NCI-H128 (cell line): ENCODE measurements at regions not wholly inside any gene's neighbourhood (a gene's known extent, or its start where the extent isn't known, plus 50 kb on each side); places are given as distances from the start of the nearest gene placed in this dataset.

Experiments used
- DNase-seq: peaks from one replicate; lab custom pipeline; 2025; ENCODE audit not compliant: unreplicated experiment; lab: John Stamatoyannopoulos, UW

GRCh38 chr18:73797419-73797818 is 350.2 kb downstream of the FBXO15 start:
- no peak for DNase-seq

GRCh38 chr18:73793386-73793785 is 354.2 kb downstream of the FBXO15 start:
- no peak for DNase-seq

- DNase-seq: no peak
Measured at GRCh38 chr18:73791081-73791480, 356.6 kb downstream of the FBXO15 start.

DNA sequence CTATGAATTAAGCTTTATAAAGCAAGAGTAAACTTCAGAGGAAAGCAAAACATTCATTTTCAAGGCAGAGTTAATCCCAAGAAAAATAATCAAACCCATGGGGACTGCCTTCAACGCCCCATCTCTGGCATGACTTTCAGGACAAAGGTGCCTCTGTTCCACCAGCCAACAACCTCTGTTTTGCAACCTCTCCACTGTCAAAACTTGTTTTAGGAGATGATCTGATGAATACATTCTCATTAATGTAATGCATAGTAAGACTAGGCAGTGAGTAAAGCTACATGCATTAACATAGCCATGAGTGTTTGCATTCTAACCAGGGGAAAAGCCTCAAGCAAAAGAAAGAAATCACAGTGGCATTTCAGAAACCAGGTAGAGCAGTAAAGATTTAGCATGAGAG is 357.0 kb downstream of the FBXO15 start:
- DNase-seq: no peak

- no peak for DNase-seq
Measured at GRCh38 chr18:73787316-73787715, 360.3 kb downstream of the FBXO15 start.

DNA sequence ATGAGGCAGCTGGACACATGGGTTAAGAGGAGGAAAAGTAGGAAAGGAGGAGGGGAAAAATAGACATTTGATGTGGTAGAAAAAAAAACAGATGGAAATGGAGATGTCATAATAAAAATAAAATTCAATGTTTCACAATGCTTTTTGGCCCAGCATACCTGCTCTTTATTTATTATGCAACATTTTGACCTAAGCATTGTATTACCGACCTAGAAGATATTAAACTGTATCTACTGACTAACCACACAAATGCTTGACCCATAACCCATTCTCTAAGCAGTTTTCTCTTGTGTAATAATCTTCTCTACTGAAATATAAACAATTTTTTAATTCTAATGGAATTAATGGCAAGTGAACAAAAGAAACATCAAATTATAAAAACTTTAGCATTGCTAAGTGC is 362.3 kb downstream of the FBXO15 start:
- DNase-seq: no peak

DNA sequence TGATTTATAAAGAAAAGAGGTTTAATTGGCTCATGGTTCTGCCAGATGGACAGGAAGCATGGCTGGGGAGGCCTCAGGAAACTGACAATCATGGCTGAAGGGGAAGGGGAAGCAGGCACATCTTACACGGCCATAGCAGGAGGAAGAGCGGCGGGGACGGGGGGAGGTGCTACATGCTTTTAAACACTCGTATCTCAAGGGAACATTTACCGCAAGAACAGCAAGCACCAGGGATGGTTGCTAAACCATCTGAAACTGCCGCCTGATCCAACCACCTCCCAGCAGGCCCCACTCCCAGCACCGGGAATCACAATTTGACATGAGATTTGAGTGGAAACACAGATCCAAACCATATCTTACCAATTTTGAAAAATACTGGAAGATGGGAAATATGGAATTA is 362.8 kb downstream of the FBXO15 start:
- no peak for DNase-seq

DNA sequence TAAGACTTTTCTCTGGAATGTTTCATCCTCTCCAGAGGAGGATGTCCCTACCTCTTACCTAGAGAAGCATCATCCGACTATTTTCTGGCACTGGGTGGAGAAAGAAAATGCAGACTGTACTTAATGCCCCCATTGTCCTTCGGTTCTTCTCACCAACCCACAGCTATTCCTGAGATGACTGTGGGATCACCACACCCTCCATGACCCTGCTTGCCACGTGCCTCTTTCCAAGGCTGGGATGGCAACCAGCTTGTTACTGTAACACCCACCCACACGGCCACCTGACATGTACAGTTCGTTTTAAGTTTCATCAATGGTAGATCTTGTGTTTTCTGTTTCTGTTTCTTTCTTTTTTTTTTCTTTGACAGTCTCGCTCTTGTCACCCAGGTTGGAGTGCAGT is 365.2 kb downstream of the FBXO15 start:
- DNase-seq: no peak

- no peak for DNase-seq
Measured at GRCh38 chr18:73780218-73780617, 367.4 kb downstream of the FBXO15 start.

- DNase-seq: no peak
Measured at GRCh38 chr18:73778032-73778359, 369.6 kb downstream of the FBXO15 start.

GRCh38 chr18:73777356-73778031 is 370.1 kb downstream of the FBXO15 start:
- DNase-seq: no peak

GRCh38 chr18:73774811-73775509 is 372.7 kb downstream of the FBXO15 start:
- no peak for DNase-seq

GRCh38 chr18:73768043-73768442 is 379.6 kb downstream of the FBXO15 start:
- DNase-seq: no peak

DNA sequence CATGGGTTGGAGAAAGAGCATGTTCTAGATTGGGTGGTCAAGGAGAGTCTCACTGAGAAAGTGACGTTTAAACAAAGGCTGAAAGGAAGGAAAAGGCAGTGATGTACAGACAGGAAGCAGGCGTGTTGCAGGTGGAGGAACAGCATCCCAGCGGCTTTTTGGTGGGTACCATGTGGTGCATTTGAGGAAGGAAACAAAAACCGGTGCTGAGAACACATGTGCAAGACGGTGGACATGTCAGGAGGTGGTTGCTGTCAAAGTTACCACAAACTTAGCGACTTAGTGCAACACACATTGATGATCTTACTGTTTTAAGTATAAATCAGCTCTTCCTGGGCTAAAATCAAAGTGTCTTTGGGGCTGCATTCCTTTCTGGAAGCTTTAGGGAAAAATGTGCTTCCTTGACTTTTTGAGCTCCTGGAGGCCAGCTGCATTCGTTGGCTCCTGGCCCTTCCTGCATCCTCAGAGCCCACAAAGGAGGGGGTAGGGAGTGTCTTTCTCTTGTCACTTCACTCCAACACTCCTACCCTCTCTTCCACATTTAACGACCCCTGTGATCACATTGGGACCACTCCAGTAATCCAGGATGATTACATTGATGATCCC is 380.6 kb downstream of the FBXO15 start:
- no peak for DNase-seq

GRCh38 chr18:73758446-73758845 is 389.2 kb downstream of the FBXO15 start:
- DNase-seq: no peak

GRCh38 chr18:73756256-73757091 is 391.2 kb downstream of the FBXO15 start:
- no peak for DNase-seq

DNA sequence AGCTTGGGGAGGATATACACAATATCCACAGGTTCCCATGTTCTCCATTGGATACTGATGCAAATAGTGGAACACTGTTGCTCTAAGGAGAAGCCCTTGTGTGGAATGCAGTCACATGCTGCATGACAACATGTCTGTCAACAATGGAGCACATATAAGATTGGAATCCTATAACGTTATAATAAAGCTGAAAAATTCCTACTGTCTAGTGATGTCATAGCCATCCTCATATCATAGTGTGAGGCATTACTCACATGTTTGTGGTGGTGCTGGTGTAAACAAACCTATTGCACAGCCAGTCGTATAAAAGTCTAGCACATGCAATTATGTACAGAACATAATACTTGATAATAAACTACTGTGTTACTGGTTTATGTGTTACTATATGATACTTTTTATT is 394.7 kb downstream of the FBXO15 start:
- no peak for DNase-seq

GRCh38 chr18:73752546-73752945 is 395.1 kb downstream of the FBXO15 start:
- DNase-seq: no peak

DNA sequence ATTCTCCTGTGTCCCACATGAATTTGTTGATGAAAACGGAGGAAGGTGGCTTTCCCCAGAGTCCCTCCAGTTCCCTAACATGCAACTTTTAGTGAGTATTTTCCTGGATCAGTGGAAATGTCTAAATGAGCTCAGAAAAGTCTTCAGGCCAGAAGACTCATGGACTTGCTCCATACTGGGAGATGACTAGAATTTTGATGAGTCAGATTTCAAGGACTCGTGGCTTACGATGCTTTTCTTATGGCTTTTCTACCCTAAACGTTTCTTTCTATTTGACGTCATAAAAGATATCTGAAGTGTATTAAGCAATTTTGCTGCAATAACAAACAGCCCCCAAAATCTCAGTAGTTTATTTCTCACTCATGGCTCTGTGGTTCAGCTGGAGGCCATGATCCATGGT is 397.6 kb downstream of the FBXO15 start:
- no peak for DNase-seq

- DNase-seq: no peak
Measured at GRCh38 chr18:73749304-73749703, 398.3 kb downstream of the FBXO15 start.

DNA sequence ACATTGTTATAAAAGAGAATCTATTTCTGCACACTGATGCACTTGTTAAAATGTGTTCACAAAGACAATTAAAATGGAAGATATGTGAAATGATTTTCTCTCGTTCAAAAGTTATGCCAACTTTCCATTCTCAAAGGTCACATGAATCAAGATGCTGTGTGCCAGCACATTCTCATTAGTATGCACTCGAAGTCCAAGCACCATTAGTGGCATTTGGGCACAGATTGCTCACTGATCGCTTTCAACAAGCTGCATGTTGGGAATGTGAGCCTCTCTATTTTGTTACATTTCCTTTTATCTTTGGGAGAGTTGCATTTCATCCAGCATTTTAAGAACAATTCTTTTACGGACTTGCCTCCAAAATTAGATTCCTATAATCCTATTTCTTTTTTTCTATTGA is 398.9 kb downstream of the FBXO15 start:
- DNase-seq: no peak

DNA sequence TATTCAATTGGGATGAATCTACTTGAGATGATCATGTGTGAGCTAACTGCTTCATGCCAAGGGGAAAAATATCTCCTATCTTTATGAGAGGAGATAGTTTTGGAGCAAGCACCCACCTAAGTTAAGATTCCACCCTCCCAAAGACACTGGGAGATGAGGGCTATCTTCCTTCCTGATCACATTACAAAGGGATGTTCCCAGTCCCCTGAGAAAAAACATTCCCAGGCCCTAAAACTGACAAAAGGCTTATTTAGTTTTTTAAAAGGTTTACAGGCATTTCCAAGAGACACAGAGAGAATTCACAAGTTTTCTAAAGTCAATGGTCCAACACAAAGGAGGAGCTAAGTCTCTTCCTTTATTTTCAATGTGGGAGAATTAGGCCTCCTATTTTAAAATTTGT is 401.5 kb downstream of the FBXO15 start:
- DNase-seq: no peak
